Coronary artery (tissue), 2 donors: ENCODE measurements at regions not wholly inside any gene's neighbourhood (a gene's known extent, or its start where the extent isn't known, plus 50 kb on each side); places are given as distances from the start of the nearest gene placed in this dataset.

Source experiments
- DNase-seq: peaks from one replicate; pipeline ENCODE4 v3.0.0-alpha.2; 2017; ENCODE audit warnings: low spot score
- H3K27ac ChIP-seq, 2 donors: fragments of 200-600 bp; sonication (generic); one replicate each; pipeline ENCODE4 v1.5.1; 2016 to 2019
- H3K4me3 ChIP-seq: fragments of 200-600 bp; sonication (generic); 2 replicates; pipeline ENCODE4 v1.5.1; 2016; ENCODE audit warnings: mild to moderate bottlenecking, moderate library complexity
- TF ChIP-seq, protein P1 (sequence below): fragments of 200-600 bp; sonication (generic); IDR thresholded peaks from one replicate; pipeline ENCODE4 v1.5.1; 2019; ENCODE audit warnings: antibody characterized with exemption

- TF ChIP-seq, protein P1, sequence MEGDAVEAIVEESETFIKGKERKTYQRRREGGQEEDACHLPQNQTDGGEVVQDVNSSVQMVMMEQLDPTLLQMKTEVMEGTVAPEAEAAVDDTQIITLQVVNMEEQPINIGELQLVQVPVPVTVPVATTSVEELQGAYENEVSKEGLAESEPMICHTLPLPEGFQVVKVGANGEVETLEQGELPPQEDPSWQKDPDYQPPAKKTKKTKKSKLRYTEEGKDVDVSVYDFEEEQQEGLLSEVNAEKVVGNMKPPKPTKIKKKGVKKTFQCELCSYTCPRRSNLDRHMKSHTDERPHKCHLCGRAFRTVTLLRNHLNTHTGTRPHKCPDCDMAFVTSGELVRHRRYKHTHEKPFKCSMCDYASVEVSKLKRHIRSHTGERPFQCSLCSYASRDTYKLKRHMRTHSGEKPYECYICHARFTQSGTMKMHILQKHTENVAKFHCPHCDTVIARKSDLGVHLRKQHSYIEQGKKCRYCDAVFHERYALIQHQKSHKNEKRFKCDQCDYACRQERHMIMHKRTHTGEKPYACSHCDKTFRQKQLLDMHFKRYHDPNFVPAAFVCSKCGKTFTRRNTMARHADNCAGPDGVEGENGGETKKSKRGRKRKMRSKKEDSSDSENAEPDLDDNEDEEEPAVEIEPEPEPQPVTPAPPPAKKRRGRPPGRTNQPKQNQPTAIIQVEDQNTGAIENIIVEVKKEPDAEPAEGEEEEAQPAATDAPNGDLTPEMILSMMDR = no peak
- H3K4me3 ChIP-seq = no peak overlapping the region
- H3K27ac ChIP-seq = no peak overlapping the region
- no peak for DNase-seq
Observed at GRCh38 chr7:67447297-67447696, 450.7 kb downstream of the TYW1 start.

DNA sequence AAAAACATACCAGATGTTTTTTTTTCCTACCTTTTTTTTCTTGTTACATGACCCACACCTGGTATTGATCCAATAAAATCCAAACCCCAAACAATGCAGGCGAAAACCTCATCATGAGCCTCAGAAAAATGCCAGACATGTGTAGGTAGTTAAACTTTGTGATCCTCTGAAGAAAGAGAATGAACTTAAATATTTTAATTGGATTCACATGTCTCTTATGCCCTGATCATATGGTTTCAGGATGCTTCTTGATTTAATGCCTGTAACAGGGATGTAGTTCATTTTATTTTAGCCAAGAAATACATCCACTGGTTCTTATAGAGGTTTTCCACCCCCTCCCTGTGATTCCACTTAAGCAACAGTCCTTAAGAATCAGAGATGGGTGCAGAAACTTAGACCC lies 451.6 kb downstream of the TYW1 start:
- TF ChIP-seq, protein P1 = no peak

DNA sequence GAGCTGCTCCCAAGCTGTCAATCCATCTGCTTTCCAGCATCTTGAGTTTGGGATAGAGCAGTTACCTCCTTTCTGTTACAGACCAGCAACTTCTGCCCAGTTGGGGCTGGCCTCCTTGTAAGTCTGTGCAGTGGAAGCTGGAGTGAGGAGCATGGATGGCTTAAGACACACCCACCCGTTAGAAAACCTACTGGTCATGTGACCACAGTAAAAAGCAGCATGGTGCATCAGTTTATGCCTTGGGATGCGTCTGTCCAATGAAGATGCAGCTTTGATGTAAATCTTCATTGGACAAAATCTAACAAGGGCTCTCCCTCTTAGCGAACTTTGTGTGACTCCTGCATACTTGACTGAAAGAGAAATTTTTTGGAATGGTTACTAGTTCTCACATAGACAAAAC lies 453.5 kb downstream of the TYW1 start:
- Histone ChIP-seq H3K27ac (no peak overlapping the region), H3K4me3 (no peak overlapping the region)
- DNase-seq = no peak
- TF ChIP-seq, protein P1 = no peak

More for the DNA sequence above, 451.6 kb downstream of the TYW1 start:
- no peak overlapping the region for H3K4me3 ChIP-seq
- H3K27ac ChIP-seq = no peak overlapping the region
- DNase-seq = no peak

GRCh38 chr7:67451306-67451705 lies 454.7 kb downstream of the TYW1 start:
- DNase-seq = no peak
- TF ChIP-seq, protein P1 = no peak
- Histone ChIP-seq H3K4me3 (no peak overlapping the region), H3K27ac (no peak overlapping the region)

- TF ChIP-seq, protein P1 = no peak
- Histone ChIP-seq H3K4me3 (no peak overlapping the region), H3K27ac (no peak overlapping the region)
- DNase-seq = no peak
Observed at GRCh38 chr7:67452516-67453026, 455.9 kb downstream of the TYW1 start.

- Histone ChIP-seq H3K27ac (no peak overlapping the region), H3K4me3 (no peak overlapping the region)
- TF ChIP-seq, protein P1 = no peak
- no peak for DNase-seq
Observed at GRCh38 chr7:67453580-67454380, 457.1 kb downstream of the TYW1 start.

- Histone ChIP-seq H3K4me3 (no peak overlapping the region), H3K27ac (no peak overlapping the region)
- TF ChIP-seq, protein P1 = no peak
- DNase-seq = no peak
Observed at GRCh38 chr7:67455508-67455907, 458.9 kb downstream of the TYW1 start.
